ENCODE measurements at regions not wholly inside any gene's neighbourhood (a gene's known extent, or its start where the extent isn't known, plus 50 kb on each side); places are given as distances from the start of the nearest gene placed in this dataset.

DNA sequence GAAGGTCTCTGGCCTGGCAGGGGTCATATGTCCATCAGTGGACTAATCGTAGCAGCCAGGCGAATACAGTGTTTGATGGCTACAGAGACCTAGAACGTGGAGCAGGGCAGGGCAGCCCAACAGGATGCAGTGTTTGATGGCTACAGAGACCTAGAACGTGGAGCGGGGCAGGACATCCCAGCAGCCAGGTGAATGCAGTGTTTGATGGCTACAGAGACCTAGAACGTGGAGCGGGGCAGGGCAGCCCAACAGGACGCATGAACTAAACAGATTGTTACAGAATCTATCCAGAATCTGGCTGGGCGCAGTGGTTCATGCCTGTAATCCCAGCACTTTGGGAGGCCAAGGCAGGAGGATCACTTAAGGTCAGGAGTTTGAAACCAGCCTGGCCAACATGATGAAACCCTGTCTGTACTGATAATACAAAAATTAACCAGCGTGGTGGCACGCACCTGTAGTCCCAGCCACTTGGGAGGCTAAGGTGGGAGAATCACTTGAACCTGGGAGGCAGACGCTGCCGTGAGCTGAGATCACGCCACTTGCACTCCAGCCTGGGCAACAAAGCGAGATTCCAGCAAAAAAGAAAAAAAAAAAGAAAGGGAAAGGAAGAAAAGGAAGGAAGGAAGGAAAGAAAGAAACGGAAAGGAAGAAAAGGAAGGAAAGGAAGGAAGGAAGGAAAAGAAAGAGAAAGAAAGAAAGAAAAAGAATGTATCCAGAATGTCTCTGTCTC lies 65.2 kb upstream of the RPH3AL start:
- Histone ChIP-seq H3K9me3 (ENCODE audit: severe bottlenecking) (no peaks in the 10 kb centered on the region), H3K36me3 (no peaks in the 10 kb centered on the region), H3K27ac (no peak overlapping the region), H3K27me3 (ENCODE audit: insufficient read depth, low read depth, severe bottlenecking) (no peaks in the 10 kb centered on the region), H3K4me3 (ENCODE audit: low read depth, low read length) (no peak overlapping the region)
- DNase-seq = no peak
- TF ChIP-seq, protein P1, sequence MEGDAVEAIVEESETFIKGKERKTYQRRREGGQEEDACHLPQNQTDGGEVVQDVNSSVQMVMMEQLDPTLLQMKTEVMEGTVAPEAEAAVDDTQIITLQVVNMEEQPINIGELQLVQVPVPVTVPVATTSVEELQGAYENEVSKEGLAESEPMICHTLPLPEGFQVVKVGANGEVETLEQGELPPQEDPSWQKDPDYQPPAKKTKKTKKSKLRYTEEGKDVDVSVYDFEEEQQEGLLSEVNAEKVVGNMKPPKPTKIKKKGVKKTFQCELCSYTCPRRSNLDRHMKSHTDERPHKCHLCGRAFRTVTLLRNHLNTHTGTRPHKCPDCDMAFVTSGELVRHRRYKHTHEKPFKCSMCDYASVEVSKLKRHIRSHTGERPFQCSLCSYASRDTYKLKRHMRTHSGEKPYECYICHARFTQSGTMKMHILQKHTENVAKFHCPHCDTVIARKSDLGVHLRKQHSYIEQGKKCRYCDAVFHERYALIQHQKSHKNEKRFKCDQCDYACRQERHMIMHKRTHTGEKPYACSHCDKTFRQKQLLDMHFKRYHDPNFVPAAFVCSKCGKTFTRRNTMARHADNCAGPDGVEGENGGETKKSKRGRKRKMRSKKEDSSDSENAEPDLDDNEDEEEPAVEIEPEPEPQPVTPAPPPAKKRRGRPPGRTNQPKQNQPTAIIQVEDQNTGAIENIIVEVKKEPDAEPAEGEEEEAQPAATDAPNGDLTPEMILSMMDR (IDR thresholded peaks at IDR 0.05; ENCODE audit: low read depth, low read length) = no peak

DNA sequence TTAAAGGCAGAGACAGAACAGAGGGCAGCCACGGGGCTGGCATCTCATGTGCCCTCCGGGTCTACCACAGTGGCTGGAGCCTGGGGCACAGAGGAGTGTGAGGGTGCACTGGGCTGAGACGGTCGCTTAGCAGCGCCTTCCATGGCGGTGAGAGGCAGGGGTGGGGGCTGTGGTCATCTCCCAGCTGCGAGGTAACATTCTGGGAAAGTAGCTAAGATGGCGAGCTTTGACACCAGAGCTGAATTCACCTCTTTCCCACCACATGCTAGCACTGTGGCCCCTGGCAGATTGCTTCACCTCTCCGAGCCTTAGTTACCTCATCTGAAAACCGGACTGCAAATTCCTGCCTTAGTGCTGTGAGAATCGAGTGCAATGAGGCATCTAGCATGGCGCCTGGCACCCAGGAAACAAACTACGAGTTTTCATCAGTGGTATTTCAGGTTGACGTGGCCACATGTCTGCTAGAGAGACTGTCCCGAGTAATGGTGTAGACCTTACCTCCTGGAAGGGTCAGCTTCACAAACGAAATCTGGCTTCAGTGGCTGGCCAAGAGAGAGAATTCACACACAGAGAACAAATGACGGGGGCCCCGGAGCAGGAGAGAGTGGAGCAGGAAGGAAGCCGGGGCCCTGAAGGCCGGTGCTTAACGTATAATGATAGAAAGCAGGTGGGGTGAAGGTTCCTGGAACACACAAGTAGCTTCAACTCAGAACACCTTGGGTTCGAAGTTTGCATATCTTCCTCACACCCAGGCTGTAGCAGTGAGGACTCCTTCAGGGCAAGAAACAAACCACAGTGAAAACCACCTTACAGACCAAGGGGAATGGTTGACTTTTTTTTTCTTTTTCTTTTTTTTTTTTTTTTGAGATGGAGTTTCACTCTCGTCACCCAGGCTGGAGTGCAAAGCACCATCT lies 63.9 kb upstream of the RPH3AL start:
- Histone ChIP-seq H3K36me3 (no peaks in the 10 kb centered on the region), H3K9me3 (ENCODE audit: severe bottlenecking) (no peaks in the 10 kb centered on the region), H3K27me3 (ENCODE audit: insufficient read depth, low read depth, severe bottlenecking) (no peaks in the 10 kb centered on the region), H3K4me3 (ENCODE audit: low read depth, low read length) (no peak overlapping the region), H3K27ac (no peak overlapping the region)
- TF ChIP-seq, protein P1 (IDR thresholded peaks at IDR 0.05; ENCODE audit: low read depth, low read length) = no peak
- no peak for DNase-seq

DNA sequence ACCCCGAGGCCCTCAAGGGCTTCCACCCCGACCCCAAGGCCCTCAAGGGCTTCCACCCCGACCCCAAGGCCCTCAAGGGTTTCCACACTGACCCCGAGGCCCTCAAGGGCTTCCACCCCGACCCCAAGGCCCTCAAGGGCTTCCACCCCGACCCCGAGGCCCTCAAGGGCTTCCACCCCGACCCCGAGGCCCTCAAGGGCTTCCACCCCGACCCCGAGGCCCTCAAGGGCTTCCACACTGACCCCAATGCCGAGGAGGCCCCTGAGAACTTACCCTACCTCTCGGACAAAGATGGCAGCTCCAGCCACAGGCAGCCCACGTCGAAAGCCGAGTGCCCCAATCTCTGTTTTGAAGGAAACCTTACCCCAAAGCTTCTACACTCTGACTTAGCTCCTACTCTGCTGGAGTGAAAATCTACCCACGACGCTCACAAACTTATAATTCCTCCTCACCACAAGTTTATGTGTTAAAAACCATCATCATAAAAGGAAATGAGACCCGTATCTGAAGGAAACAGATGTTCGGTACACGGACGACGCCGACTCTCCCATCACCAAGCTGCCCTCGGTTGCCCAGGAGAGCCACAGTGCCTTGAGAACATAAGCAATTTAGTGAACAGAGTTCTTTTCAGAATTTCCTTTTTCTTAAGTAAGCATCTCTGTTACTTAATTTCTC lies 61.2 kb upstream of the RPH3AL start:
- no peaks in the 10 kb centered on the region for H3K36me3 ChIP-seq
- H3K4me3 ChIP-seq (ENCODE audit: low read depth, low read length) = no peak overlapping the region
- no peaks in the 10 kb centered on the region for H3K27me3 ChIP-seq (ENCODE audit: insufficient read depth, low read depth, severe bottlenecking)
- TF ChIP-seq, protein P1 (IDR thresholded peaks at IDR 0.05; ENCODE audit: low read depth, low read length) = no peak
- H3K27ac ChIP-seq = no peak overlapping the region
- DNase-seq = no peak
- H3K9me3 ChIP-seq (ENCODE audit: severe bottlenecking) = peaks cover 4% of the 10 kb centered on the region

DNA sequence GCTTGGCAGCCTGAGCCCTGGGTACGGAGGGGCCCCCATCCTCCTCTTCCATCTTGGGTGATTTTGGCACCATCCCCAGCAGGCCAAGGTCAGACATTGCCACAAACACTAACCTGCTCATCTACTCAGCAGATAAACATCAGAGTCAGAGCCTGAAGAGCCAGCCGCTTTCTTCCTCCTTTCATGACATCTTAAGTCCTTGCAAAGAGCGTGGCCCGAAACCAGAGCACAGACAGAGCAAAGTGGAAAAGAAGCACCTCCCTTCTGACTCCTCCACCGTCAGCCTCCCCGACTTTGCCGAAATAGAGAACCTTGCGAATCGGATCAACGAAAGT lies 60.4 kb upstream of the RPH3AL start:
- H3K27me3 ChIP-seq (ENCODE audit: insufficient read depth, low read depth, severe bottlenecking) = no peaks in the 10 kb centered on the region

DNA sequence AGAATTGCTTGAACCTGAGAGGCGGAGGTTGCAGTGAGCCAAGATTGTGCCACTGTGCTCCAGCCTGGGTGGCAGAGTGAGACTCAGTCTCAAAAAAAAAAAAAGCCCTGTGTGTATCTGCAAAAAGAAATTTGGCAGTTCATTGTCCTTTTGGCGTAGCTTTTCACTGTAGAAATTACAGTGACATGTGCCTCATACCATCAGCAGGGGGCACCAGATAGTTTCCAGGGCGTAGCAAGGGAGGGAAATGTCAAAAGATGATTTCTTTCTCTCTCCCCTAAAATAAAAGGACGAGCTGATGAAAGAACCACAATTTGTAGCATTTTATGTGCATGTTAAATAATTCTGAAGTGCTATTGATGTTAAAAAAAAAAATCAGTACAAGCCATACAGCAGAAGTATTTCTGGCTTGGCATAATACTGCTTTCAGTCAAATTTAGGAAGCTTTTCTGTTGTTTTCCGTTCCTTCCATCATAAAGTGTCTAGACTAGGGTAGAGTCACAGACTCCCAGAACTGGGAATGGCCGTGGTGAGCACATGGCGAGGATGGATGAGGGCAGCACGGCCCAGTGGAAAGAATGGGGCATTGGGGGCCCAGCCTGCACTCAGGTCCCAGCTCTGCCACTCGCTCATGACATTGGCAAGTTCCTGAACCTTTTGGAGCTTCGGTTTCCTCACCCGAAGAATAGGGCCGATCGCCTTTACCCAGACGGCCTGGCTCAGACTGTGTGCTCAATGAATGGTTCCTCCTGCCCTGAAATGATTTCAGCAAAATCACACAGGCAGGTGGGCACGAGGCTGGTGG lies 59.8 kb upstream of the RPH3AL start:
- Histone ChIP-seq H3K4me3 (ENCODE audit: low read depth, low read length) (no peak overlapping the region), H3K27ac (no peak overlapping the region), H3K9me3 (ENCODE audit: severe bottlenecking) (peaks cover 4% of the 10 kb centered on the region), H3K36me3 (no peaks in the 10 kb centered on the region), H3K27me3 (ENCODE audit: insufficient read depth, low read depth, severe bottlenecking) (no peaks in the 10 kb centered on the region)
- TF ChIP-seq, protein P1 (IDR thresholded peaks at IDR 0.05; ENCODE audit: low read depth, low read length) = peak; percentile 68
- peak; percentile 43 for DNase-seq

More for the DNA sequence above, 60.4 kb upstream of the RPH3AL start:
- Histone ChIP-seq H3K36me3 (no peaks in the 10 kb centered on the region), H3K27ac (no peak overlapping the region), H3K9me3 (ENCODE audit: severe bottlenecking) (peaks cover 4% of the 10 kb centered on the region), H3K4me3 (ENCODE audit: low read depth, low read length) (no peak overlapping the region)
- TF ChIP-seq, protein P1 (IDR thresholded peaks at IDR 0.05; ENCODE audit: low read depth, low read length) = no peak
- no peak for DNase-seq
